H9 (cell line): ENCODE measurements at regions not wholly inside any gene's neighbourhood (a gene's known extent, or its start where the extent isn't known, plus 50 kb on each side); places are given as distances from the start of the nearest gene placed in this dataset.

ENCODE experiments used
- DNase-seq: peaks from one replicate; pipeline ENCODE4 v3.0.0-alpha.2; 2017
- H2AFZ ChIP-seq: one replicate; pipeline ENCODE4 v1.6.1; 2013; ENCODE audit warnings: mild to moderate bottlenecking, low read length, control low read depth, moderate library complexity
- H2AK5ac ChIP-seq: 2 replicates; pipeline ENCODE4 v1.6.1; 2013; ENCODE audit warnings: low read length, control low read depth, mixed read lengths; ENCODE audit not compliant: insufficient read length
- H2BK120ac ChIP-seq: one replicate; pipeline ENCODE4 v1.6.1; 2013; ENCODE audit warnings: low read depth, mild to moderate bottlenecking, low read length, control low read depth, inconsistent platforms; ENCODE audit not compliant: poor library complexity, severe bottlenecking
- H2BK12ac ChIP-seq: 2 replicates; pipeline ENCODE4 v1.6.1; 2013; ENCODE audit warnings: low read length, control low read depth, mixed read lengths, low read depth; ENCODE audit not compliant: insufficient read length
- H2BK15ac ChIP-seq: 2 replicates; pipeline ENCODE4 v1.6.1; 2013; ENCODE audit warnings: low read depth, low read length, control low read depth
- H2BK20ac ChIP-seq: one replicate; pipeline ENCODE4 v1.6.1; 2013; ENCODE audit warnings: low read depth, mild to moderate bottlenecking, low read length, control low read depth, inconsistent platforms; ENCODE audit not compliant: poor library complexity, severe bottlenecking
- H2BK5ac ChIP-seq: 2 replicates; pipeline ENCODE4 v1.6.1; 2013; ENCODE audit warnings: low read length, control low read depth, mixed read lengths; ENCODE audit not compliant: insufficient read length
- H3K14ac ChIP-seq: 2 replicates; pipeline ENCODE4 v1.6.1; 2013; ENCODE audit warnings: low read length, control low read depth; ENCODE audit not compliant: insufficient read depth
- H3K18ac ChIP-seq: 2 replicates; pipeline ENCODE4 v1.6.1; 2013; ENCODE audit warnings: low read depth, mild to moderate bottlenecking, mixed read lengths, low read length, control low read depth; ENCODE audit not compliant: insufficient read length
- H3K23ac ChIP-seq: 2 replicates; pipeline ENCODE4 v1.6.1; 2013; ENCODE audit warnings: low read length, control low read depth, mixed read lengths, low read depth; ENCODE audit not compliant: insufficient read length
- H3K23me2 ChIP-seq: 2 replicates; pipeline ENCODE4 v1.6.1; 2013; ENCODE audit warnings: low read depth, mild to moderate bottlenecking, mixed read lengths, low read length, control low read depth; ENCODE audit not compliant: insufficient read length, poor library complexity, severe bottlenecking
- H3K27ac ChIP-seq: 2 replicates; pipeline ENCODE4 v1.5.1; 2013; ENCODE audit warnings: low read length, control low read depth, mixed read lengths, low read depth; ENCODE audit not compliant: insufficient read length
- H3K27me3 ChIP-seq: 2 replicates; pipeline ENCODE4 v1.6.1; 2013; ENCODE audit warnings: low read length, control low read depth, inconsistent platforms; ENCODE audit not compliant: insufficient read depth
- H3K4ac ChIP-seq: 2 replicates; pipeline ENCODE4 v1.6.1; 2013; ENCODE audit warnings: low read depth, mild to moderate bottlenecking, control low read depth, inconsistent platforms, low read length, moderate library complexity
- H3K4me1 ChIP-seq: 2 replicates; pipeline ENCODE4 v1.6.1; 2013; ENCODE audit warnings: low read length, control low read depth, inconsistent platforms; ENCODE audit not compliant: insufficient read depth
- H3K4me2 ChIP-seq: 2 replicates; pipeline ENCODE4 v1.6.1; 2013; ENCODE audit warnings: low read length, control low read depth, mixed read lengths; ENCODE audit not compliant: insufficient read length, insufficient read depth
- H3K56ac ChIP-seq: 2 replicates; pipeline ENCODE4 v1.6.1; 2013; ENCODE audit warnings: low read depth, mild to moderate bottlenecking, mixed read lengths, low read length, control low read depth; ENCODE audit not compliant: insufficient read length
- H3K79me1 ChIP-seq: 2 replicates; pipeline ENCODE4 v1.6.1; 2013; ENCODE audit warnings: low read depth, mild to moderate bottlenecking, moderate library complexity, low read length, control low read depth, inconsistent platforms; ENCODE audit not compliant: insufficient read depth, poor library complexity, severe bottlenecking
- H3K79me2 ChIP-seq: 2 replicates; pipeline ENCODE4 v1.6.1; 2013; ENCODE audit warnings: low read length, control low read depth, inconsistent platforms; ENCODE audit not compliant: insufficient read depth
- H3K9ac ChIP-seq: 2 replicates; pipeline ENCODE4 v1.6.1; 2013; ENCODE audit warnings: low read length, control low read depth, mixed read lengths; ENCODE audit not compliant: insufficient read length; ENCODE audit errors: extremely low read depth
- H3K9me3 ChIP-seq: one replicate; pipeline ENCODE4 v1.6.1; 2013; ENCODE audit warnings: low read depth, low read length, inconsistent platforms; ENCODE audit not compliant: control insufficient read depth
- H3T11ph ChIP-seq: one replicate; pipeline ENCODE4 v1.6.1; 2013; ENCODE audit warnings: mild to moderate bottlenecking, low read length, control low read depth, inconsistent platforms
- H4K20me1 ChIP-seq: one replicate; pipeline ENCODE4 v1.6.1; 2013; ENCODE audit not compliant: control insufficient read depth, insufficient read length, insufficient read depth
- H4K5ac ChIP-seq: 2 replicates; pipeline ENCODE4 v1.6.1; 2013; ENCODE audit warnings: low read depth, mild to moderate bottlenecking, mixed read lengths, low read length, control low read depth; ENCODE audit not compliant: insufficient read length
- H4K8ac ChIP-seq: replicated peaks from 2 replicates; pipeline ENCODE4 v1.6.1; 2013; ENCODE audit warnings: low read length, control low read depth, mixed read lengths, low read depth; ENCODE audit not compliant: insufficient read length
- H4K91ac ChIP-seq: 2 replicates; pipeline ENCODE4 v1.6.1; 2013; ENCODE audit warnings: low read depth, mild to moderate bottlenecking, moderate library complexity, mixed read lengths, low read length, control low read depth; ENCODE audit not compliant: insufficient read length
- H3K27ac Mint-ChIP-seq, 3 experiments: 2 replicates in 2 of 3; 3 replicates in 1 of 3; pipeline ENCODE4 v1.8.0; 2020 to 2021; ENCODE audit warnings: mixed read lengths in 3 of 3, mild to moderate bottlenecking in 1 of 3, moderate library complexity in 1 of 3
- H3K27me3 Mint-ChIP-seq: 2 replicates; pipeline ENCODE4 v1.8.0; 2021; ENCODE audit warnings: low read depth, mild to moderate bottlenecking, moderate library complexity, mixed read lengths
- H3K36me3 Mint-ChIP-seq, 3 experiments: 2 replicates in 2 of 3; 3 replicates in 1 of 3; pipeline ENCODE4 v1.8.0; 2020 to 2021; ENCODE audit warnings: low read depth in 3 of 3, mixed read lengths in 3 of 3; ENCODE audit not compliant: insufficient read depth in 1 of 3
- H3K4me1 Mint-ChIP-seq, 2 experiments: 2 replicates each; pipeline ENCODE4 v1.8.0; 2020; ENCODE audit warnings: mixed read lengths in 2 of 2
- H3K4me3 Mint-ChIP-seq, 2 experiments: 2 replicates in 1 of 2; 3 replicates in 1 of 2; pipeline ENCODE4 v1.8.0; 2020 to 2021; ENCODE audit warnings: mild to moderate bottlenecking in 2 of 2, mixed read lengths in 2 of 2, moderate library complexity in 1 of 2
- H3K9me3 Mint-ChIP-seq, 2 experiments: 2 replicates in 1 of 2; 3 replicates in 1 of 2; pipeline ENCODE4 v1.8.0; 2020; ENCODE audit warnings: mild to moderate bottlenecking in 2 of 2, mixed read lengths in 2 of 2, moderate library complexity in 1 of 2
- WGBS: extraction: QIAGEN DNeasy Blood & Tissue Kit; methylation state at CpG from one replicate; pipeline ENCODE4 v1.1.7; 2013; ENCODE audit warnings: missing lambda C conversion rate, low lambda C conversion rate, mixed read lengths; ENCODE audit not compliant: insufficient read length; ENCODE audit errors: extremely low coverage; 5-methylcytosine and 5-hydroxymethylcytosine counted together
- TF ChIP-seq, protein P1 (sequence below): fragments of 200-600 bp; sonication (generic); conservative IDR thresholded peaks from 3 replicates; pipeline ENCODE4 v1.8.0; 2021; ENCODE audit warnings: antibody characterized with exemption, mild to moderate bottlenecking

DNA sequence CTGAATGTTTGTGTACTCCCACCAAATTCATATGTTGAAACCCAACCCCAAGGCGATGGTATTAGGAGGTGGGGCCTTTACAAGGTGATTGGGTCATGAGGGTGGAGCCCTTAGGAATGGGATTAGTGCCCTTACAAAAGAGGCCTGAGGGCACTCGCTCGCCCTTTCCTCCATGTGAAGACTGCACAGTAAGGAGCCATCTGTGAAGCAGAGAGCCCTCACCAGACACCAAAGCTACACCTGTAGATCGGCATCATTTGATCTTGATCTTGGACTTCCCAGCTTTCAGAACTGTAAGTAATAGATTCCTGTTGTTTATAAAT lies 62.9 kb upstream of the FZD7 start:
- no peak overlapping the region for H2BK20ac ChIP-seq
- H3K56ac ChIP-seq: no peak overlapping the region
- H3K4me2 ChIP-seq: peak overlapping the region; percentile 54
- H3K4me1 Mint-ChIP-seq: peaks cover 79 to 83% of the 10 kb centered on the region in 2 experiments
- no peak overlapping the region for H3T11ph ChIP-seq
- H4K5ac ChIP-seq: no peak overlapping the region
- no peaks in the 10 kb centered on the region for H3K9me3 ChIP-seq
- H3K23ac ChIP-seq: no peak overlapping the region
- H3K36me3 Mint-ChIP-seq: peaks cover 4 to 42% (median 33%) of the 10 kb centered on the region in 3 experiments; a peak in 6 of 7 replicates
- H3K27ac ChIP-seq: no peak overlapping the region
- no peak overlapping the region for H2AK5ac ChIP-seq
- H3K4me3 Mint-ChIP-seq: peak overlapping the region; percentile 50 to 61; a peak in 3 of 5 replicates
- DNase-seq: no peak
- no peaks in the 10 kb centered on the region for H4K20me1 ChIP-seq
- no peak overlapping the region for H2AFZ ChIP-seq
- H3K18ac ChIP-seq: no peak overlapping the region
- H3K14ac ChIP-seq: no peak overlapping the region
- no peak overlapping the region for H3K9ac ChIP-seq
- WGBS: no CpG with 5 or more reads among the region's 4 CpGs
- H3K9me3 Mint-ChIP-seq: peaks cover 0 to 6% of the 10 kb centered on the region in 2 experiments; a peak in 3 of 5 replicates
- TF ChIP-seq, protein P1, sequence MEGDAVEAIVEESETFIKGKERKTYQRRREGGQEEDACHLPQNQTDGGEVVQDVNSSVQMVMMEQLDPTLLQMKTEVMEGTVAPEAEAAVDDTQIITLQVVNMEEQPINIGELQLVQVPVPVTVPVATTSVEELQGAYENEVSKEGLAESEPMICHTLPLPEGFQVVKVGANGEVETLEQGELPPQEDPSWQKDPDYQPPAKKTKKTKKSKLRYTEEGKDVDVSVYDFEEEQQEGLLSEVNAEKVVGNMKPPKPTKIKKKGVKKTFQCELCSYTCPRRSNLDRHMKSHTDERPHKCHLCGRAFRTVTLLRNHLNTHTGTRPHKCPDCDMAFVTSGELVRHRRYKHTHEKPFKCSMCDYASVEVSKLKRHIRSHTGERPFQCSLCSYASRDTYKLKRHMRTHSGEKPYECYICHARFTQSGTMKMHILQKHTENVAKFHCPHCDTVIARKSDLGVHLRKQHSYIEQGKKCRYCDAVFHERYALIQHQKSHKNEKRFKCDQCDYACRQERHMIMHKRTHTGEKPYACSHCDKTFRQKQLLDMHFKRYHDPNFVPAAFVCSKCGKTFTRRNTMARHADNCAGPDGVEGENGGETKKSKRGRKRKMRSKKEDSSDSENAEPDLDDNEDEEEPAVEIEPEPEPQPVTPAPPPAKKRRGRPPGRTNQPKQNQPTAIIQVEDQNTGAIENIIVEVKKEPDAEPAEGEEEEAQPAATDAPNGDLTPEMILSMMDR: no peak
- no peaks in the 10 kb centered on the region; the same call in 1 of the 2 replicates for H3K27me3 ChIP-seq
- no peak overlapping the region for H3K27ac Mint-ChIP-seq
- H3K23me2 ChIP-seq: peaks cover 4% of the 10 kb centered on the region
- peaks cover 22% of the 10 kb centered on the region for H3K4me1 ChIP-seq
- no peak overlapping the region for H2BK15ac ChIP-seq
- peaks cover 10% of the 10 kb centered on the region; the same call in 1 of the 2 replicates for H3K79me2 ChIP-seq
- H3K4ac ChIP-seq: no peak overlapping the region
- no peak overlapping the region for H4K8ac ChIP-seq
- no peak overlapping the region for H2BK120ac ChIP-seq
- H4K91ac ChIP-seq: no peak overlapping the region
- H3K79me1 ChIP-seq: no peaks in the 10 kb centered on the region
- peak overlapping the region; percentile 47 for H2BK12ac ChIP-seq
- H3K27me3 Mint-ChIP-seq: no peaks in the 10 kb centered on the region
- no peak overlapping the region for H2BK5ac ChIP-seq
